SJCRH30 (cell line): ENCODE measurements at regions not wholly inside any gene's neighbourhood (a gene's known extent, or its start where the extent isn't known, plus 50 kb on each side); places are given as distances from the start of the nearest gene placed in this dataset.
A peak's percentile ranks its signal among the peaks of the same experiment; 100 is the strongest.

Source experiments
- DNase-seq, 2 experiments: peaks; one replicate each; pipeline ENCODE4 v3.0.0-alpha.2; 2015 to 2020
- H3K27ac ChIP-seq: fragments of 250-450 bp; sonication (Bioruptor Pico); 2 replicates; pipeline ENCODE4 v1.5.1; 2020; ENCODE audit warnings: mild to moderate bottlenecking, moderate library complexity
- H3K27me3 ChIP-seq: fragments of 250-450 bp; sonication (Bioruptor Pico); 2 replicates; pipeline ENCODE4 v1.5.1; 2020; ENCODE audit warnings: mild to moderate bottlenecking, moderate library complexity
- H3K36me3 ChIP-seq: fragments of 250-450 bp; sonication (Bioruptor Pico); 2 replicates; pipeline ENCODE4 v1.5.1; 2020; ENCODE audit warnings: mild to moderate bottlenecking, moderate library complexity
- H3K4me1 ChIP-seq: fragments of 250-450 bp; sonication (Bioruptor Pico); 2 replicates; pipeline ENCODE4 v1.5.1; 2020; ENCODE audit warnings: mild to moderate bottlenecking, moderate library complexity
- H3K4me3 ChIP-seq: fragments of 250-450 bp; sonication (Bioruptor Pico); 2 replicates; pipeline ENCODE4 v1.5.1; 2020; ENCODE audit warnings: mild to moderate bottlenecking, moderate library complexity
- H3K9me3 ChIP-seq: fragments of 250-450 bp; sonication (Bioruptor Pico); replicated peaks from 2 replicates; pipeline ENCODE4 v1.5.1; 2020; ENCODE audit warnings: mild to moderate bottlenecking, moderate library complexity

GRCh38 chr22:48889209-48889830 is 938.4 kb downstream of the BRD1 start:
- Histone ChIP-seq H3K27me3 (peaks cover 49% of the 10 kb centered on the region), H3K36me3 (no peaks in the 10 kb centered on the region), H3K4me3 (no peak overlapping the region), H3K9me3 (no peaks in the 10 kb centered on the region), H3K4me1 (no peaks in the 10 kb centered on the region), H3K27ac (no peak overlapping the region)
- no peak for DNase-seq

- no peak overlapping the region for H3K27ac ChIP-seq
- H3K9me3 ChIP-seq: no peaks in the 10 kb centered on the region
- H3K4me3 ChIP-seq: no peak overlapping the region
- peaks cover 55% of the 10 kb centered on the region for H3K27me3 ChIP-seq
- DNase-seq: no peak
- H3K4me1 ChIP-seq: no peaks in the 10 kb centered on the region
- no peaks in the 10 kb centered on the region for H3K36me3 ChIP-seq
These were observed 939.0 kb downstream of the BRD1 start for GRCh38 chr22:48888466-48889208.

GRCh38 chr22:48887394-48888332 is 940.0 kb downstream of the BRD1 start:
- H3K4me3 ChIP-seq: no peak overlapping the region
- DNase-seq: no peak
- H3K27ac ChIP-seq: no peak overlapping the region
- peaks cover 49% of the 10 kb centered on the region for H3K27me3 ChIP-seq
- no peaks in the 10 kb centered on the region for H3K36me3 ChIP-seq
- no peaks in the 10 kb centered on the region for H3K9me3 ChIP-seq
- H3K4me1 ChIP-seq: no peaks in the 10 kb centered on the region

- Histone ChIP-seq H3K36me3 (no peaks in the 10 kb centered on the region), H3K27me3 (peaks cover 41% of the 10 kb centered on the region), H3K4me1 (no peaks in the 10 kb centered on the region), H3K4me3 (no peak overlapping the region), H3K9me3 (no peaks in the 10 kb centered on the region), H3K27ac (no peak overlapping the region)
- peak in 1 of 2 experiments; percentile 4 for DNase-seq
These were observed 940.9 kb downstream of the BRD1 start for GRCh38 chr22:48886604-48887393.

- H3K4me3 ChIP-seq: no peak overlapping the region
- H3K27me3 ChIP-seq: peaks cover 33% of the 10 kb centered on the region
- H3K4me1 ChIP-seq: no peaks in the 10 kb centered on the region
- H3K27ac ChIP-seq: no peak overlapping the region
- no peaks in the 10 kb centered on the region for H3K9me3 ChIP-seq
- no peaks in the 10 kb centered on the region for H3K36me3 ChIP-seq
- DNase-seq: no peak
These were observed 941.8 kb downstream of the BRD1 start for GRCh38 chr22:48885919-48886305.

GRCh38 chr22:48885271-48885918 is 942.3 kb downstream of the BRD1 start:
- Histone ChIP-seq H3K27me3 (peaks cover 27% of the 10 kb centered on the region), H3K4me3 (no peak overlapping the region), H3K9me3 (no peaks in the 10 kb centered on the region), H3K4me1 (no peaks in the 10 kb centered on the region), H3K36me3 (no peaks in the 10 kb centered on the region), H3K27ac (no peak overlapping the region)
- DNase-seq: peak in 1 of 2 experiments; percentile 1

GRCh38 chr22:48884786-48885185 is 942.9 kb downstream of the BRD1 start:
- Histone ChIP-seq H3K27me3 (peaks cover 21% of the 10 kb centered on the region), H3K4me3 (no peak overlapping the region), H3K9me3 (no peaks in the 10 kb centered on the region), H3K4me1 (no peaks in the 10 kb centered on the region), H3K27ac (no peak overlapping the region), H3K36me3 (no peaks in the 10 kb centered on the region)
- no peak for DNase-seq

- Histone ChIP-seq H3K27ac (no peak overlapping the region), H3K36me3 (no peaks in the 10 kb centered on the region), H3K4me1 (no peaks in the 10 kb centered on the region), H3K9me3 (no peaks in the 10 kb centered on the region), H3K4me3 (no peak overlapping the region), H3K27me3 (peaks cover 24% of the 10 kb centered on the region)
- DNase-seq: no peak
These were observed 943.3 kb downstream of the BRD1 start for GRCh38 chr22:48884324-48884723.

GRCh38 chr22:48883211-48883960 is 944.3 kb downstream of the BRD1 start:
- Histone ChIP-seq H3K27ac (no peak overlapping the region), H3K4me3 (no peak overlapping the region), H3K36me3 (no peaks in the 10 kb centered on the region), H3K4me1 (no peaks in the 10 kb centered on the region), H3K9me3 (no peaks in the 10 kb centered on the region), H3K27me3 (peaks cover 24% of the 10 kb centered on the region)
- DNase-seq: no peak

- Histone ChIP-seq H3K27me3 (peaks cover 24% of the 10 kb centered on the region), H3K36me3 (no peaks in the 10 kb centered on the region), H3K4me1 (no peaks in the 10 kb centered on the region), H3K27ac (no peak overlapping the region), H3K9me3 (no peaks in the 10 kb centered on the region), H3K4me3 (no peak overlapping the region)
- DNase-seq: no peak
These were observed 945.0 kb downstream of the BRD1 start for GRCh38 chr22:48882636-48883200.

GRCh38 chr22:48881326-48881980 is 946.2 kb downstream of the BRD1 start:
- H3K27me3 ChIP-seq: peaks cover 27% of the 10 kb centered on the region
- no peaks in the 10 kb centered on the region for H3K4me1 ChIP-seq
- no peaks in the 10 kb centered on the region for H3K9me3 ChIP-seq
- no peaks in the 10 kb centered on the region for H3K36me3 ChIP-seq
- no peak overlapping the region for H3K4me3 ChIP-seq
- no peak for DNase-seq
- H3K27ac ChIP-seq: no peak overlapping the region

- DNase-seq: no peak
- Histone ChIP-seq H3K4me1 (no peaks in the 10 kb centered on the region), H3K9me3 (no peaks in the 10 kb centered on the region), H3K4me3 (no peak overlapping the region), H3K27me3 (peaks cover 28% of the 10 kb centered on the region), H3K27ac (no peak overlapping the region), H3K36me3 (no peaks in the 10 kb centered on the region)
These were observed 946.9 kb downstream of the BRD1 start for GRCh38 chr22:48880749-48881148.

GRCh38 chr22:48876951-48877350 is 950.7 kb downstream of the BRD1 start:
- H3K4me1 ChIP-seq: no peaks in the 10 kb centered on the region
- no peak overlapping the region for H3K27ac ChIP-seq
- H3K27me3 ChIP-seq: peaks cover 33% of the 10 kb centered on the region
- no peaks in the 10 kb centered on the region for H3K36me3 ChIP-seq
- no peak for DNase-seq
- no peaks in the 10 kb centered on the region for H3K9me3 ChIP-seq
- no peak overlapping the region for H3K4me3 ChIP-seq
